Stimulated activated naive CD4-positive, alpha-beta T cell treated with Interleukin-2 at 50 U/mL for 16 hours (primary cell): ENCODE measurements at regions not wholly inside any gene's neighbourhood (a gene's known extent, or its start where the extent isn't known, plus 50 kb on each side); places are given as distances from the start of the nearest gene placed in this dataset.

Experiments
- DNase-seq: peaks from one replicate; lab custom pipeline; 2025; lab: John Stamatoyannopoulos, UW

DNA sequence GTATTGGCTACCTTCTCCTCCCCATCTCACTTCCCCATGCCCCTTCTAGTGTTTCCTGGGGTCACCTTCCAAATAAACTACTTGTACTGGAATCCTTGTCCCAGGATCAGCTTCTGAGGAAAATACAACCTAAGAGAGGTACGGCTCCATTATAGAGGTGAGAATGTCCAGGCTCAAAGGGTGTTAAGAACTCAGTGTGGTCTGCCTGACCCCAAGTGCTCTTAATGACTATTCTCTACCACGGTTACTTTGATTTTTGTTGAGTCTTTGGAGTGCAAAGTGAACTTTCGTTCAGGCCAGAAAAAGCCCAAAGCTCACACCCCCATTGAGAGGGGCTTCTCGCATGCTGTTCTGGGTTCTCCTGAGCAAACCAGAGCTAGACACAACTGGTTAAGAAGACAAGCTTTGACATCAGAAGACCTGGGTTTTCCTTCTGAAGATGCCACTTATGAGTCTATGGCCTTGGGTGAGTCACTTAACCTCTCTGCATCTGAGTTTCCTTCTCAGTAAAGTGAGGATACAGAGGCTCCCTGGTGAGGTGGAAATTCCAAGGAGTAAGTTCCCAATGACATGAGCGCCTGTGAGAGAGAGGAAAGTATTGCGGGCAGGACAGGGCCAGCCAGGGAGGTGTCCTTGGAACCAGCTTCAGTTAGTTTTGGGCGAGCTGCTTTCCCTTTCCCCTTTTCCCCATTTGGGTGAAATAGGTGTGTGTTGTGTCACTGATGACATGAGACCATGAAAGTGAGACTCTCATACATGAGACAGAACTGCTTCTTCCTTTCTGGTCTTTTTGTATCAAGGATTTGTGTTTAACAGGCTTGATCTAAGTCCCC, 475.0 kb upstream of the PROK2 start:
- no peak for DNase-seq

DNA sequence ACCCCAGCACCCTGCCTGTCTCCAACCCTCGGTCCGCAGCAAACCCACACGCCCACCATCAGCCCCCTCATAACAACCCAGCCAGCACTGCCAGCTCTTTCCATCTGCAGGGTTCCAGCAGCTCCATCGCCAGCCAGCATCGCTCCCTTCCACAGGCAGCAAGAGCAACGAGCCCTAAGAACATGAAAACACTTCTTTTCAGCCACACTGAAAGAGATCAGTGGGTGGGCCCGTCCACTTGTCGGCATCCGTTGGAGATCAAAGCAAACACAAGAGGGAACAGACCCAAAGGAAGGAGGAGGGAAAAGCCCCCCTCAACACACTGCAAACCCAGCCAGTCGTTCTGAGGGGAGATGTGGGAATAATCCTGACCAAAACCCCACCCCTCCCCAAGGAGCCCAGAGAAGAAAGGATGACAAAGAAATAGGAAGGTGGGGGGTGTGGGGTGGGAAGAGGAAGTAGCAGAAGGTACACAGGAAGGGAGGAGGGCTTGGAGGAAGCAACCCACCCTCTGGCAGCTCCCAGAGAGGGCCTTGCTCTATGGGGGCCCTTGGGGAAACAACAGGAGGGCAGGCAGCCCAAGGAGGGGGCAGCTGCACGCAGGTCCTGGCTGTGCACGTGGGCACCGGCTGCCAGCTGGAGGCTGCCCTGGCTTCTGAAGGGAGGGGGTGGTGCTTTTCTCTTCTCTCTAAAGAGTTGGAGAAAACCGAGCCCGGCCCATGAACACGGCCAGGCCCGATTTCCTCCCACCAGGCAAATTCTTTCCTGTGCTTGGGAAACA, 473.6 kb upstream of the PROK2 start:
- DNase-seq = no peak

DNA sequence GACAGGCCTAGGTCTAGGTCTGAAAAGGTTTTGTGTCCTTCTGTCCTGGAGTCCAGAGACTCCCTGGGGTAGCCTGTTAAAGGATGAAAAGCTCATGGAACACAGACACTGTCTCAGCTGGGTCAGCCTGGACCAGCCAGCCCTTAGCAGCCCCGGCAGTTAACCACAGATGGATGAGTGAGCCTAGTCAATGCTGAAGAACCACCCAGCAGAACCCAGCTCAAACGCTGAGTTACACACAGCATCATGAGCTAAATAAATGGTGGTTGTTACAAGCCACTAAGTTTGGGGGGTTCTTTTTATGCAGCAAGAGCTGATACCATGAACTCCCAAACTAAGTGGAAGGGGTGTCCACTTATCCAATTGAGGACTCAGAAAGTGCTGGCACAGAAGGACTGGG, 472.8 kb upstream of the PROK2 start:
- DNase-seq = no peak

DNA sequence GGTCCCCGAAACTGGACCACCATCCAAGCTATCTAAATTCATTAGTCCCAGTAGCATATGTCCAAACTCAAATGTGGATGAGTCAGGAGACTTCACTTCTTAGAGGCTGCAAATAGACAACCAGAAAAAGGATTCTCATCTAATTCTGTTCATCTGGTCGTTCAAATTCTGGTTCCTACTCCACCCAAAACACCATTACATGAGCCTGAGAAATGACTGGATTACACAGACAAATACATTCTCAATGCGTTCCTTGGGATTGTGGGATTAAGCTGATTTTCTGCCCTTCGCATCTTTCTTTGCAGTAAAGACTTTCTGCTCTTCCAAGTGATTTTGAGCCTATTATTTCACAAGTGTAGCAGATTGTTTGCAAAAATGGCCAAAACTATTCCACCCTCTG, 472.3 kb upstream of the PROK2 start:
- no peak for DNase-seq

DNA sequence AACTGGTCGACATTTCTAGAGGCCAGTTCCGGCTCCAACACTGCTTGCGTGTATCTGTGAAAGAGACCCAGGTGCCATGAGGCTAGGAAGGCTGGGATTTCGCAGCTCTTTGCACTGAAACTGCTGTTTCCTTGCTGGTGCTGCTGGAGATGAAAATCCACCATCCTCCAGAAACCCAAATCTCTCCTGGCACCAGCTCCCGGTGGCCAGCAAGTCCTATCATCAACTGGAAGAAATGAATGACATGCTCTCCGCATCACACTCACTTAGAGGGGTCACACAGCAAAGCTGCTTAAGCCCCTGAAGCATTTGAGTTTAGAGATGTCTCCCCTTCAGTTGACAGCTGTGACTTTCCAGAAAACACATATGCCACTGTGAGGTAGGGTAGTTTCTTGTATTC, 471.8 kb upstream of the PROK2 start:
- DNase-seq = no peak

DNA sequence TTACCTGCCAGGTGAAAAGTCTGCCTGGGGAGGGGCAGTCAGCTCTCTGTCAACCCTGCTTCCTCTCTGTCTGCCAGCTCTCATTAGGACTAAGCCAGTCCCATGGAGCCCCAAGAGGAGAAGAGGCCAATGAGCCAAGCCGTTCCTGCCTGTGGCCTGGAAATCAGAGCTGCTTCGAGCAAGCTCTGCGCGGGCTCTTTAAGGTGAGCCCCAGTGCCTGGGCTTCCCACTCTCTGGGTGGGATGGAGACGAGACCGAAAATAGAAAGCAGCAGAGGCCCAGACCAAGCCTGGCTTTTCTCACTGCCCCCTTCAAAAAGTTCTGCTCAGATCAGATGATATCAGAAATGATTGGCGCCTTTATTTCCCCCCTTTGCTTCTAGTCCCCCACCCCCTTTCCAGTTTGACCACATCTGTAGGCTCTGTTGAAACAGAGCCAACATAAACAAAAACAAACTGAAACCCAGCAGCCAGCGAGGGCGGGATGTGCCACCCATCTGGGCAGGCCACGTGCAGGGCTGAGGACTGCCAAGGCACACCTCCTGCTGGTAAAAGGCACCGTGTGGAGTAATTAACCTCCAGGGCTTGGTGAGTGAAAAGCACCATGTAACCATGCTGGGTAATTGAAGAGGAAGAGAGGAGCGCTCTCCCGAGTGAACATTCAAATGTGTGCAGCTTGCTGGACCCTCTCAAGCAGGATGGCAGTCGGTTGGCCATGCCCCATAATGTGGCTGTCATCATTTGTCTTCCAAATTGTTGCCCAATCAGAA, 471.0 kb upstream of the PROK2 start:
- no peak for DNase-seq

DNA sequence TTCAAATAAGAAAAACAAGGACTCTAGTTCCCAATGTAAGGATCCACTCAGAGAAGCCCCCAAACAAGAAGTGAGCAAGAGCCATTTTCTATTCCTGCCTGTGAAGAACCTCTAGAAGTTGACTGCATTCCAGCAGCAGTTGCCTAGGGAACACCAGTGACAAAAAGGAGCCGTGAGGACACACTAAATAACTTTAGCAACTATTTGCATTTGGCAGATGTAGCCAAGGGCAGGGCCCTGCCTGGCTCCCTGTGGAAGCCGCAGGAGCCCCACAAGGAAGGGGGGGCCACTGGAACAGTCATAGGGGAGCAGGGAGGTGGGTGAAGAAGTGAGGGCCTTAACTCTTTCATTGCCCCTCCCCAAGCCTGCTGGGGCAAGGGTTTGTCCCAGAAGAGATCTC, 470.2 kb upstream of the PROK2 start:
- no peak for DNase-seq

DNA sequence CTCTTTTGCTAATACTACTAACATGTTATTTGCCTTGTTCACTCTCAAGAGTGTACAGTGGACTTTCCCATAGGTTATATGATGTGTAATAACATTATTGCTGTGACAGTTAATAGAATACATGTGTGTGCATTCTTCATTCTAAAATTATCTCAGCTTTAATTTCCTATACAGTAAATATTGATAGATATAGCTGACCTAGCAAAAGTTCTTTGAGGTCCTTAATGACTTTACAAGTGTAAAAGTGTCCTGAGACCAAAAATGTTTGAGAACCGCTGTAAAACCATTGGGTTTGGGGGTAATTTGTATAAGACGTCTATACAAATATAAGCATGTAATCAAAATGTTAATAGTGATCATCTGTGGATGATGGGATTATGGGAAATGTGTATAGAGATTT, 469.5 kb upstream of the PROK2 start:
- DNase-seq = no peak

DNA sequence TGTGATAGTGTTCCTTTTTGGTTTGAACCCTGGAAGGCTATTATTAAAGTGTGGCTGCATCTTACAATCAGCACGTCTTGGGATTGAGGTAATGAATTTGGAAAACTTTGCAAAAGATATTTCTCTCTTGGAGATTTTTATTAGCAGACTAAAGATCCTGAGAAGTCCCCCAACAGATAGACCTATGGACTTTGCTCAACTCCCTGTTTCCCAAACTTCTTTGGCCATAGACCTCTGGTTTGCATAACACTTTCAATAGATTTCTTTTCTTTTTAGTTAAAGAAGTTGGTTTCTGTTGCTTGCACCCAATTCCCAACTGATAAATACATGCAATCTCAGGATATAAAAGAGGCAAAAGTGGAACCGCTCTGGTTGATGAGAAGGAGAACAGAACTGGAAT, 465.8 kb upstream of the PROK2 start:
- DNase-seq = no peak

DNA sequence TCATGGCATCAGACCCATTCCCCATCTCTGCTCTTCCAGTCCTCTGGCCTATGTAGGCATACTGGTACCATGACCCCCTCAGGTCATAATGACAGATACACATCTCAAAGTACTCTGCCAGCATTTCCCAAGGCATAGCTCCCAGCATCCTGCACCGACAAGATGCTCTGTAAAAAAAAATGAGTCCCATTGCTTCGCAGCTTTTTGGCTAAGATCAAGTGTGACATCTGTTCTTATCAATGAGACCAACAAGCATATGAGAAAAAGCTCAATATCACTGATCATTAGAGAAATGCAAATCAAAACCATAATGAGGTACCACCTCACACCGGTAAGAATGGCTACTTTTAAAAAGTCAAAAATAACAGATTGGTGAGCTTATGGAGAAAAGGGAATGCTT, 463.9 kb upstream of the PROK2 start:
- no peak for DNase-seq

DNA sequence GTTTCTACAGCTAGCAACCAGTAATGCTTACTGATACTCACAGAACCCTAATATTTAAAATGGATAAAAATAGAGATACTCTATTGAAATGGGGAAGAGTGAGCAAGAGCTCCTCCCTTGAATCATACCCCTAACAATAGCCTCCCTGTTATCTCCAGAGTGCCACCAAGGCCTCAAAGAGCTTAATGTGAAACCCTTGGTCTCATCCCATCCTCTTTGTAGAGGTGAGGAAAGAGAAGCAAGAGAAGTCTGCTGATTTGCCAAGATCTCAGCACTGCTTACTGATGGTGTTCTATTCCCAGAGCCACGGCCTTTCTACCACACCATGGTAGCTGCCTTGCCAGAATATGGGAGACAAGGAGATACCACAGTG, 463.4 kb upstream of the PROK2 start:
- no peak for DNase-seq

DNA sequence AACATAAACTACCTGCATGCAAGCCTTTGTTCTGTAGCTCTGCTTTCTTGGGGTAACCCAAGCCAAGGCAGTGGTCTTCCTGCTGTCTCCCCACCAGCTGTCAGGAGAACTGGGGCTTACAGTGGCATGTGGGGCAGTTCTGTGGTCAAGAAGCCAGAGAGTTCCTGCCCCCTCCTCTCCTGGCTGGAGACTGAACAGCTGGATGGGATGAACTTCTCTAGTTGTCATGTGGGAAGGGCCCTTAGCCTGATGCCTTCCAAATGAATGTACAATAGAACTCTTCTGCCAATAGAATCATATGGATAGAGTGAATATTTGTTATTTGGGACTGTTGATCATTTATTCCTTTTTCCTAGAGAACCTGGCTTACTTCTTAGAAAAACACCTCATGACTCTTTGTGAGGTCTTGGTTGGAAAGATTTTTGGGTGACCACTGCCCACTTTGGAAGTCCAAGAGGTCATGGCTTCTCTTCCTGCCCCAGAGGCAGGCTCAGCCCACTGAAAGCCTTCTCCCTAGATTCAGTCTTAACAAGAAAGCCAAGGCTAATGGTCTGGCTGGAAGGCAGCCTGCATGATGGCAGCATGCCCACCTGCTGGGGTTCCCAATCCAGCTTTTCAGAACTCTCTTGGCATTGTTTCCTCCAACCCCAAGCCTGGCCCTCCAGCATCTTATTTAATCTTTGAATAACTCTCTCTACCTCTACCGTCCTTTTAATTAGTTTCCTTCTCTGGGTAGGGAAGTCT, 462.9 kb upstream of the PROK2 start:
- DNase-seq = no peak

DNA sequence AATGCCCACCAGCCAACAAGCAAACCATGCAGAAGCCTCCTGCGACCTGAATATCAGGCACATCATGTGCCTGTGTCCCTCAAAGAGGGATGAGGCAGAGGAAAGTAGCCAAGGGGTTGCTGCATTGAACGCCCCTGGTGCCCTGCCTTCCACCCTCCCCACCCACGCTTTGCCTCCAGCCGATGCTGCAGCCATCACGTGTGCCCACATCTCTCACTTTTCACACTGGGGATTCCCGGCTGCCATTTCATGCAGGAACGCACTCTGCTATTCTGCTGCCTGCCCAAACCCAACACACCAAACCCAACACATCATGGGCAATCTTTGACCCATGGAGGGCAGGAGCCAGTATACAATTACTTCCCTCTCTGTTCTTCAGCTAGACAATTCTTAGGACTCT, 462.2 kb upstream of the PROK2 start:
- DNase-seq = no peak

DNA sequence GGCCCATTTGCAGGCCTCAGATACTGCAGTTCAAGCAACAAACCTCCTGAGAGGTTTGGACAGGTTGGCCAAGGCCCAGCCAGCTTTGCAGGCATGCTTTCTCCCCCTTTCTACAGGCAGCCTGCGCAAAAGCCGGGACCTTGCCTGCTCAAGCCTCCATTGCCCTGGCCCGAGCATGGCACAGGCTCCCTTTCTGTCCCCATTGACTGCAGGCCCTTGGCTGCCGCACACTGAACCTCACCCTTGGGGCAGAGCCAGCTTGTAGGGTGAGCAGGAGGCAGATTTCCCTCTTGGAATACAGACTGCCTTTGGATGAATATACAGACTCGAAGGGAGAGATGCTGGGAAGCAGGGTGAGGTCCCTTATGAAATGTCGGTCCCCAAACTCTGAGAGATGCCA, 461.7 kb upstream of the PROK2 start:
- DNase-seq = no peak

DNA sequence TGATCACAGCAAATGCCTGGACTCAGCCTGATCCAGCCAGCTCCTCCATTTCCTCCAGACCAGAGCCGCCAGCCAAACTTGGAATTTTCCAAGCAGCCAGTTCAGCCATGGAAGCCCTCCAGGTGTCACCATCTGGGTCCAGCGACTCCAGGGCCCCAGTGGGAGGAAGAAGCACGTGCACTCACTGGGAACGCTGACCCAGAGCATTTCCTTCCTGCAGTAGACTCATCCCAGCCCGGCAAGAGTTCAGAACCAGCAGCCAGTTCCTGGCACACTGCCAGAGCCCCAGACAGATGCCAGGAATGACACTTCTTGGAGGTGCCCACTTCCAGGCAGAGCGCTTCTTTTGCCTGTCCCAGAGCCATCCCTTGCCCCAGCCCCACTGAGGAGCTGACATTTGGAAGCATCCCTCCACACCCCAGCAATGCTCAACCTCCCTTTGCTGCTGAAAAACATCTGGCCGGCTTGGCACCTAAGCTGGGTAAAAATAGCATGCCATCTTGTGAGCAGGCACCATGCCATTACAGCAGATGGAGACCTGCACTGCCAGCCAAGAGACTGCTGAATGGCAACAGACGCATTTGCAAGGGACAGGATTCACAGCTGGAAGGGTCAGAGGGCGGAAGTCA, 460.3 kb upstream of the PROK2 start:
- DNase-seq = no peak

DNA sequence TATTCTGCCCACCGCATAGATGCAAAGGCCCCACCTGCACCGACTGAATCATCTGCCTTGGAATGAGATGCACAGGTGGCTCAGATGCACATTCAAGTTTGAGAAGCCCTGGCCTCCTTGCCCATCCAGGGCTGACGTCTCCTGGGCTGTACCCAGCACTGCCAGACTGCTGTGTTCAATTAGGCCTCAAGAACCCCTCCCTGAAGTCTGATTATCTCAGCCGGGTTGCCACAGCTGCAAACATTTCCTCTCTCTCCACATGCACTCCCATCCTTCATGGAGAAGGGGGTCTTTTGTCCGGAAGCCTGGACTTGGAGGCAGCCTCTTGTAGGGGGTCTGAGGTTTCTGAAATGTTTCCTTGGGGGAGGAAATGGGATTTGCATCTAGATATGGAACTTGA, 459.4 kb upstream of the PROK2 start:
- DNase-seq = no peak

DNA sequence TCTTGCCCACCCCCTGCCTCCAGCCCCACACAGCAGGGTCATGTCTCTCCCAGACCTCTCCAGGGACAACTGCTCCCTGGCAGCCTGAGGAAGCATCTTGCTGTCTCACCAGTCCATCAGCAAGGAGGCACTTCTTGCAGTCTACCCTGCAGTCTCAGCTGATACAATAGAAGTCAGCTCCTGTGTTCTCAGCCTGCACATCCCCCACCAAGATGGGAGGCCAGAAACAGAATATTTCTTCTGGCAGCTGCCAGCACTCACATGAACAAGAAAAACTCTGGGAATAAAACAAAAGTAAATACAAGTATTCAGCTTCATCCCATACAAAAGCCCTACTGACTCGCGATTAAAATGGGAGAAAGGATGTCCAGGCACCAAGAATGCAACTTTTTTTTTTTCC, 457.4 kb upstream of the PROK2 start:
- DNase-seq = no peak

DNA sequence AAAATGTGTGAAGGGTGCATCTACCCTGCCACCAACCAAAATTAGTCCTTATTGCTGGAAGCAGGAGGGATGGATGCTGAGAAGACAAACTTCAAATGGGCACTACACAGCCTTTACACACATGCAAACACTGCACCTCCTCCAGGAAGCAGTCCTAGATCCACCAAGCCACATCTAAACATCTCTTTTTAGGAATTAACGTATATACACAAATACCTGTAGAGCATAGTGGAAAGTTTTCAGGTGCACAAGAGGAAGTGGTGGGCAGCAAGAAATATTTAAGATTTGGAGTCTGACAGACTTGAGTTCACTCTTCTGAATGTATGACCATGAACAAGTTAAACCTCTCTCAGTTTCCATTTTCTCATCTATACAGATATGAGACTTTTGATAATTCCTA, 456.6 kb upstream of the PROK2 start:
- DNase-seq = no peak

DNA sequence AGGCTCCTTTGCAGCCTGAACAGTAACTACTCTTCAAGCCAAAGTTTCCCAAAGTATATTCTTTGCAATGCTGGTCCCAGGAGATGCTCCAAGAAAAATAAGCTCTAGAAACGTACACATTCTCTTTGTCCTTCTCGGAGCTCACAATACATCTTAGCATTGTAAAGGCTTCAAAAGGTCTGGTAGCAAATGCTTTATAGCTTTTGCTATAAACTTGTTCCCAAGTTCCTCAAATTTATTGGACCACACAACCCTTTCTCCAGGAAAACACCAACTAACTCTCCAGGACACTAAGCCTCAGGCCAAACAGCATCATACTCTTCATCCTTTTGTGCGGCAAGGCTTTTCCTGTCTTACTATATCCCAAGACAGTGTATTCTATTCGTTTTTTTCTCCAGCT, 455.6 kb upstream of the PROK2 start:
- no peak for DNase-seq

DNA sequence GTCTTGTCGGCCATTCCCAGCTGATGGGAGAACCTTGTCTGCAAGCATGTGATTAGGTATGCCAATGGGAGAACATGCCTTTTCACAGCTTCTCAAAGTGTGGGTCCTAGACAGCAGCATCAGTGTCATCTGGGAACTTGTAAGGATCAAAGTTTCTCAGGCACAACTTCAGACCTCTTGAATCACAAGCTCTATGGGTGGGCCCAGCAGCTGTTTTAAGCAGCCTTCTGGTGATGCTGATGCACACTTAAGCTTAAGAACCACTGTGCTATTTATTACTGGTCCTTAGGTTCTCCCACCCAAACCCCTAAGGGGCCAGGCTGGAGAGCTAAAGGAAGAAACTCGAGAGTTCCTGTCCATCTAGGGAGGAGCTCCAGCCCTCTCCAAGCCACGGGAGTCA, 453.9 kb upstream of the PROK2 start:
- no peak for DNase-seq

DNA sequence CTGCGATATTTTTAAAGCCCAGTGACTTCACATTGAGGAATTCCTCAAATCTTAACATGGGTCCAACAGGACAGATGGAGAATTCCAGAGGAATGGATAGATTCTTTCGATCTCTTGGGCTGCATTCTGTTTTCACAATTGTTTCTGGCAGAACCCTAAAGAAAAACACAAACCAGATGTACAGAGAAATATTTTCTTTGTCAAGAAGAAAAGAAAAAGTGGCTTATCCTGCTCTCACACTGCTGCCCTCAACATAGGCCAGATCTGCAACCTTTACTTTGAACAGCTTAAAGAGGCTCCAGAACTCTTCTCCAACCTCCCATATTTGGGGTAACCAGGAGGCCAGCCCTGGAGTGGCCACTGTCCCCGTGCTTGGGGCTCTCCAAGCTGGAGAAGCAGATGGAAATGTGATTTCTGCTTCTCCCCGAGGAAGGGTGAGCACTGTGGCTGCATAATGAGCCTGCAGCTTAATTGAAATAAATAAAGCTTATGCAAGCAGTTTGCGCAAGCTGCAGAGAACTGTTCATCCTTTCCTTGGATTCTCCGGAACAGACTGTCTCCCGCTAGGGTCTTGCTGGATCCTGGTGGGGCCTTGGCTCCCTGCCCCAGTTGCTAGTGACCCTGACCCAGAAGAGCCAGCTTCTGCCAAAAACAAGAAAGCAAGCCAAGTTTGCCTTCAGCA, 453.2 kb upstream of the PROK2 start:
- no peak for DNase-seq
